ENCODE measurements at regions not wholly inside any gene's neighbourhood (a gene's known extent, or its start where the extent isn't known, plus 50 kb on each side); places are given as distances from the start of the nearest gene placed in this dataset.

GRCh38 chr7:9017286-9017685, 583.9 kb downstream of the NXPH1 start:
- no peak for TF ChIP-seq CTCF (IDR thresholded peaks at IDR 0.05; ENCODE audit: unreplicated experiment in 3 of 3)
- Mint-ChIP-seq H3K4me1 (no peaks in the 10 kb centered on the region), H3K27me3 (ENCODE audit: low read depth) (peaks cover 3% of the 10 kb centered on the region), H3K9me3 (peaks cover 3% of the 10 kb centered on the region), H3K27ac (peak overlapping the region in 2 of 3 experiments; percentile 28 to 57), H3K4me3 (peak overlapping the region in 1 of 3 experiments; percentile 33), H3K36me3 (ENCODE audit: low read depth) (no peaks in the 10 kb centered on the region)

GRCh38 chr7:9022456-9022855, 589.0 kb downstream of the NXPH1 start:
- Mint-ChIP-seq H3K4me1 (no peaks in the 10 kb centered on the region), H3K36me3 (ENCODE audit: low read depth) (no peaks in the 10 kb centered on the region), H3K9me3 (no peaks in the 10 kb centered on the region), H3K27ac (no peak overlapping the region), H3K27me3 (ENCODE audit: low read depth) (peaks cover 3% of the 10 kb centered on the region), H3K4me3 (no peak overlapping the region)
- TF ChIP-seq CTCF (IDR thresholded peaks at IDR 0.05; ENCODE audit: unreplicated experiment in 3 of 3): no peak

GRCh38 chr7:9023675-9024294, 590.4 kb downstream of the NXPH1 start:
- Mint-ChIP-seq H3K27me3 (ENCODE audit: low read depth) (peaks cover 3% of the 10 kb centered on the region), H3K36me3 (ENCODE audit: low read depth) (no peaks in the 10 kb centered on the region), H3K27ac (no peak overlapping the region), H3K9me3 (no peaks in the 10 kb centered on the region), H3K4me1 (no peaks in the 10 kb centered on the region), H3K4me3 (no peak overlapping the region)
- no peak for TF ChIP-seq CTCF (IDR thresholded peaks at IDR 0.05; ENCODE audit: unreplicated experiment in 3 of 3)

GRCh38 chr7:9026121-9026520, 592.7 kb downstream of the NXPH1 start:
- no peak overlapping the region for H3K27ac Mint-ChIP-seq
- H3K36me3 Mint-ChIP-seq (ENCODE audit: low read depth): no peaks in the 10 kb centered on the region
- TF ChIP-seq CTCF (IDR thresholded peaks at IDR 0.05; ENCODE audit: unreplicated experiment in 3 of 3): no peak
- no peaks in the 10 kb centered on the region for H3K9me3 Mint-ChIP-seq
- no peaks in the 10 kb centered on the region for H3K4me1 Mint-ChIP-seq
- no peak overlapping the region for H3K4me3 Mint-ChIP-seq
- H3K27me3 Mint-ChIP-seq (ENCODE audit: low read depth): peaks cover 3% of the 10 kb centered on the region

GRCh38 chr7:9028012-9028411, 594.6 kb downstream of the NXPH1 start:
- Mint-ChIP-seq H3K36me3 (ENCODE audit: low read depth) (no peaks in the 10 kb centered on the region), H3K4me1 (no peaks in the 10 kb centered on the region), H3K27me3 (ENCODE audit: low read depth) (peaks cover 3% of the 10 kb centered on the region), H3K4me3 (no peak overlapping the region), H3K27ac (no peak overlapping the region), H3K9me3 (no peaks in the 10 kb centered on the region)
- no peak for TF ChIP-seq CTCF (IDR thresholded peaks at IDR 0.05; ENCODE audit: unreplicated experiment in 3 of 3)
